HG03045 (cell line): ENCODE measurements at regions not wholly inside any gene's neighbourhood (a gene's known extent, or its start where the extent isn't known, plus 50 kb on each side); places are given as distances from the start of the nearest gene placed in this dataset.

Experiments used
- ATAC-seq: cut with Tn5 transposase; IDR thresholded peaks from one replicate; pipeline ENCODE4 v1.9.1; 2021; ENCODE audit warnings: mild to moderate bottlenecking, moderate library complexity; ENCODE audit not compliant: unreplicated experiment

DNA sequence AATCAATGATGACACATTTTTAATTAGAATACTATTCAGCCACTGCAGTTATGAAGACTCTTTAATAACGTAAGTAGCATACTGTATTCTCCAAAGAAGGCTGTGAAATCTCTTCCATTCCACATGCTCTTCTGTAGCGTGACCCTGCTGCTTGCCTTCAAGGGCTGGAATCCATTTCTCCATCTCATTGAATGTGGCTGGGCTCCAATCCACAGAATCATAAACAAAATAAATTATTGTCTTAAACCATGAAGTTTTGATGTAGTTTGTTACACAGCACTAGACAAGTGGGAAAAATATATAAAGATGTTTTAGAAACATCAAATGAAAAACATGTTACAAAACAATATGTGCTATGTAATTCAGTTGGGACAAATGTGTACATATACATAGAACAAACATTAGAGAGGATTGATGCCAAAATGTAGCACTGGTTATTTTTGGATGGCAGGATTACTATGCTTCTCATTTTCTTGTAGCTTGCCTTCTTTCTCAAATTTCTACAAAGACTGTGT lies 410.8 kb upstream of the PODXL start:
- no peak for ATAC-seq

DNA sequence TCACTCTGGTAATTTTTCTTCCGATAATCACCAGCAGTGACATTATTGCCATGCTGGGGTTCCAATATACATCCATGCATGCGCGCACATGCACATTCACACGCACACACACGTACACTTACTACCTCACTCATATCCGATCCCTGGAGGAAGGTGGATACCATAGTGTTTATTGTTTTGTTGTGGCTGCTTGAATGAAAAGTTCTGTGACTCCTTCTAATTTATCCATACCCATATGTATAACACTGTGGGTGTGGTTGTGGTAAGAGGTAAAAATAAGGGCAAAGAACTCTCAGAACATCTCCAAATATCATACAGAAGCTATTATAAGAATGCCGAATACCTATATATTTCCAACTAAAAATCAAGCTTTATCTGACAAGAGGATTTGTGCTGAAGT lies 407.8 kb upstream of the PODXL start:
- ATAC-seq = no peak

- ATAC-seq = no peak
Observed at GRCh38 chr7:131961054-131961680, 404.7 kb upstream of the PODXL start.

DNA sequence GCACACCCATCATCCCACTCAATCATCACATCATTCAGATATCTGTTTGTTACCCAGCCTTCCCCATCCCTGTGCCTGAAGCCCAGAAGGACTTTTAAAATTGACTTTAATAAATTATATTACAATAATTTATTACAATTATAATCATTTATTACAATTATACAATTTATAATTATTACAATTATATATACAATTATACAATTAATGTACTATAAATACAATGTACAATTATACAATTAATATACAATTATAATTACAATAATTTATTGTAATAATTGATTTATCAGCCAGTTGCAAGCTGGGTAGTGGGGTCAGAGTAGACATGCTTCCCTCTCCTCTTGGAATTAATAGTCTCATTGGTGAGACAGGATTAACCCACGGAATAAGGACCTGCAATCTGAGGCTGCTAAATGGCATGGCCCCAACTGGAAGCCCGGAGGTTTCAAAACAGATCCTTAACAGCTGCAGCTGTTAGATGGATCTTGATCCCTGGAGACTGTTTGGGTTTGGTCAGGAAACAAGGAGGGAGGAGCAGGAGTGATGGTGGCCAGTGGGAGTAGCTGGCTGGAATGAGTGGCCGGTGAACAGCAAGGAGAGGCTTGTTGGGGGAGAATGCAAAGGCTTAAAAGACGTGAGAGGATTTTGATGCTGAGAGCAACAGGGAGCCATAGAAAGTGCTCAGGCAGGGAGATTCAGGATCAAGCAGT lies 402.8 kb upstream of the PODXL start:
- no peak for ATAC-seq

GRCh38 chr7:131957338-131958020 lies 401.1 kb upstream of the PODXL start:
- ATAC-seq = no peak

- ATAC-seq = no peak
Observed at GRCh38 chr7:131956864-131957263, 400.4 kb upstream of the PODXL start.

GRCh38 chr7:131955679-131956078 lies 399.3 kb upstream of the PODXL start:
- no peak for ATAC-seq

DNA sequence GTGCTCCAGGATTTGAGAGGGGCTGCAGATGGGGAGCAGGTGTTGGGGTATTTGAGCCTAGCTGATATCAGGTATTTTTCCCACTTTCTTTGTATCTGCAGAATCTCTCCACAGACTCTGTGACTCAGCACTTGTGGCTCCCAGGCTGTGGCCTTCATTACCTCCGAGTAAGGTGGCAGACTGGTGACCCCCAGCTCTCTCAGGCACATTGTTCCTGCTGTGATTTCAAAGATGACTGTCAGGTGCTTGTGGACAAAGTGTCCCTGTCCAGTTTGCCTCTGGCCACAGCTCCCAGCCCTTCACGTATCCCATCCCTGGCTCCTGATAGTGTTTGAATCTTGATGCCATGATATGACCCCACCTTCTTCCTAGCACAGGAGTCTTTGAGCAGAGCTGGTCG lies 396.8 kb upstream of the PODXL start:
- no peak for ATAC-seq

GRCh38 chr7:131952365-131952764 lies 395.9 kb upstream of the PODXL start:
- no peak for ATAC-seq

GRCh38 chr7:131950758-131951157 lies 394.3 kb upstream of the PODXL start:
- no peak for ATAC-seq

- no peak for ATAC-seq
Observed at GRCh38 chr7:131949659-131950058, 393.2 kb upstream of the PODXL start.

DNA sequence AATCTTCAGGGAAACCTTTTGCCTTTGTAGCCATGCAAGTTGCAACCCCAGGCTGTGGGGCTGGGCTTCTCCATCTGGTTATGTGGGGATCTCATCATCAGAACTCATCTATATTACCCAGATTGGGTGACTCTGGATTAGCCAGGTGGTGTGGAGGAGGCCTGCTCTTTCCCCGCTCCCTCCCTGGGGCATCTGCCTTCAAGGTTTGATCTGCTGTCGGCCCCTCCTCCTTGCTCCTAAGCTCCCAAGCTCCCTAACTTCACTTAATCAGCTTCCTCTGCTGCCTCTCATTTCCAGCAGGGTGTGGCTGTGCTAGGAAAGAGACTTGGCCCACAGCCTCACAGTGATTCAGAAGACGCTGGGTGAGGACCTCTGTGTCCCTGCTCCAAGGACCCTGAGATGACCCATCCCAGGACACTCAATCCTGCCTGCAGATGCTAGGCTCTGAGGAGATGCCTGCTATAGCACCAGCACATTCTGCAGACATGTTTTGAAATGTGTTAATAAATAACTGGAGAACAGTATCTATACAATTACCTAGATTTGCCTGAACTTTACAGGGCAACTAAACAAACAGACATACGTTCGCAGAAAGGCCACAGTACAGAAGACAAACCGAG lies 392.1 kb upstream of the PODXL start:
- ATAC-seq = no peak

GRCh38 chr7:131947661-131948060 lies 391.2 kb upstream of the PODXL start:
- no peak for ATAC-seq

- no peak for ATAC-seq
Observed at GRCh38 chr7:131945957-131946544, 389.6 kb upstream of the PODXL start.

GRCh38 chr7:131945313-131945911 lies 389.0 kb upstream of the PODXL start:
- ATAC-seq = no peak

- no peak for ATAC-seq
Observed at GRCh38 chr7:131944556-131945069, 388.2 kb upstream of the PODXL start.

DNA sequence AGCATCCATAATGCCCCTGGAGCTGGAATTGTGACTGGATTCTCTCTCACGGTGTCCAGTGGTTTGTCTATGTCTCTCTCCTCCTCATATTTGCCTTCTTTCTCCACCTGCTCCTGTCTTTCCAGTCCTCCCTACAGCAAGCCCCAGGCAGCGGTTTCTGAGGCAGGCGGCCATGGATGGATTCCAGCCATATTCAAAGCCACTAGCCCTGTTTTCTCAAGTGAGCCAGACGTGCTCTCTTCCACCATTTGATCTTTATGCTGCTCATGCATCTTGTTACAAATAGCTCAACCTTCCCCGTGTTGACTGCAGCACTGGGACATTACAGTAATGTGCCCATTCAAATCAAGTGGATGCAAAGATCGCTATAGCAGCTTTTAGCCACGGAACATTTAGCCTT lies 387.2 kb upstream of the PODXL start:
- ATAC-seq = no peak

- ATAC-seq = no peak
Observed at GRCh38 chr7:131943211-131943610, 386.8 kb upstream of the PODXL start.

GRCh38 chr7:131942287-131943150 lies 386.1 kb upstream of the PODXL start:
- ATAC-seq = no peak

DNA sequence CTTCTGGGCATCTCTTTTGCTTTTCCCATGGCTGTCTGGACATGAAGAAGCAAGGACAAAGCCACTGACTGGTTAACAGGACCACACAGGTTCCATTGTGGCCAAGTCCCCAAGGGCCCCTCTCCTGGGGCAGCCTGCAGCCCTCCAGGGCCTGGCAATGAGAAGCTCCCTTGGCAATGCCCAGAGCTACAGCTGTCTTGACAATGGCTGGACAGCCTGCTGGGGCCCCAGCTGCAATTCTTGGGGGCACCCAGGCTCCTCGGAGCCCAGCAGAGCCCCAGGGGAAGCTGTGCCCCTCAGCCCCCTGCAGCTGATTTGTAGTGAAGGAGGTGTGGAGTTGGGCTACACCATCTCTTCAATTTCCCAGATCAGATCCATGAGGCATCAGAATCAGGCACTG lies 384.9 kb upstream of the PODXL start:
- ATAC-seq = no peak
